Hepatocyte (in vitro differentiated cells): ENCODE measurements at regions not wholly inside any gene's neighbourhood (a gene's known extent, or its start where the extent isn't known, plus 50 kb on each side); places are given as distances from the start of the nearest gene placed in this dataset.
A peak's percentile ranks its signal among the peaks of the same experiment; 100 is the strongest.

Experiments used
- DNase-seq: peaks from one replicate; pipeline ENCODE4 v3.0.0-alpha.2; 2016; ENCODE audit warnings: low spot score
- H2AFZ ChIP-seq: fragments of 200-600 bp; sonication (generic); 2 replicates; pipeline ENCODE4 v1.6.0; 2016; ENCODE audit warnings: antibody characterized with exemption, mild to moderate bottlenecking
- H3K27ac ChIP-seq: fragments of 200-600 bp; sonication (generic); 2 replicates; pipeline ENCODE4 v1.5.1; 2016; ENCODE audit warnings: mild to moderate bottlenecking
- H3K27me3 ChIP-seq: fragments of 200-600 bp; sonication (generic); 2 replicates; pipeline ENCODE4 v1.6.1; 2016
- H3K36me3 ChIP-seq: fragments of 200-600 bp; sonication (generic); replicated peaks from 2 replicates; pipeline ENCODE4 v1.5.1; 2016; ENCODE audit warnings: low read depth; ENCODE audit not compliant: insufficient read depth
- H3K4me1 ChIP-seq: fragments of 200-600 bp; sonication (generic); 2 replicates; pipeline ENCODE4 v1.5.1; 2016; ENCODE audit warnings: mild to moderate bottlenecking, moderate library complexity; ENCODE audit not compliant: insufficient read depth
- H3K4me2 ChIP-seq: fragments of 200-600 bp; sonication (generic); 2 replicates; pipeline ENCODE4 v1.6.0; 2016
- H3K4me3 ChIP-seq: fragments of 200-600 bp; sonication (generic); 2 replicates; pipeline ENCODE4 v1.5.1; 2016; ENCODE audit warnings: mild to moderate bottlenecking
- H3K79me2 ChIP-seq: fragments of 200-600 bp; sonication (generic); 2 replicates; pipeline ENCODE4 v1.6.0; 2017; ENCODE audit warnings: mild to moderate bottlenecking
- H3K9me2 ChIP-seq: fragments of 200-600 bp; sonication (generic); replicated peaks from 2 replicates; pipeline ENCODE4 v1.6.0; 2017; ENCODE audit warnings: mild to moderate bottlenecking; ENCODE audit not compliant: insufficient read depth
- H3K9me3 ChIP-seq: fragments of 200-600 bp; sonication (generic); 2 replicates; pipeline ENCODE4 v1.5.1; 2016; ENCODE audit warnings: low read depth, mild to moderate bottlenecking
- H4K20me1 ChIP-seq: fragments of 200-600 bp; sonication (generic); 2 replicates; pipeline ENCODE4 v1.6.0; 2016; ENCODE audit warnings: mild to moderate bottlenecking; ENCODE audit not compliant: insufficient read depth, poor library complexity, severe bottlenecking
- CTCF ChIP-seq: fragments of 200-600 bp; sonication (generic); IDR thresholded peaks from 2 replicates; pipeline ENCODE4 v1.5.1; 2016; ENCODE audit warnings: antibody characterized with exemption, mild to moderate bottlenecking; ENCODE audit not compliant: poor library complexity
- EZH2 ChIP-seq: fragments of 200-600 bp; sonication (generic); IDR thresholded peaks from 2 replicates; pipeline ENCODE4 v1.6.1; 2016; ENCODE audit warnings: antibody characterized with exemption, mild to moderate bottlenecking, borderline replicate concordance
- EZH2phosphoT487 ChIP-seq: fragments of 200-600 bp; sonication (generic); IDR thresholded peaks from one replicate; pipeline ENCODE4 v1.6.1; 2018; ENCODE audit warnings: antibody characterized with exemption, mild to moderate bottlenecking, low read depth, moderate library complexity; ENCODE audit not compliant: unreplicated experiment, severe bottlenecking
- WGBS: methylation state at CpG from one replicate; pipeline ENCODE4 v1.1.6; 2016; ENCODE audit warnings: low lambda C conversion rate; ENCODE audit errors: missing lambda C conversion rate; 5-methylcytosine and 5-hydroxymethylcytosine counted together

DNA sequence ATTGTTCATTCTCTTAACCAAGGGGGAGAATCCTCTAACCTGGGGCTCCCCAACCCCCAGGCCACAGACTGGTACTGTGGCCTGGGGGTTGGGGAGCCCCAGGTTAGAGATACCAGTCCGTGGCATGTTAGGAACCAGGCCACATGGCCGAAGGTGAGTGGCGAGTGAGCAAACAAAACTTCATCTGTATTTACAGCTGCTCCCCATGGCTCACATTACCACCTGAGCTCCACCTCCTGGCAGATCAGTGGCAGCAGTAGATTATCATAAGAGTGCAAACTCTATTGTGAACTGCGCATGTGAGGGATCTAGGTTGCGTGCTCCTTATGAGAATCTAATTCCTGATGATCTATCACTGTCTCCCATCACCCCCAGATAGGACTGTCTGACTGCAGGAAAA lies 957.2 kb upstream of the PRKX start:
- Histone ChIP-seq H3K4me3 (no peak overlapping the region), H3K79me2 (no peaks in the 10 kb centered on the region), H3K9me2 (no peaks in the 10 kb centered on the region), H3K36me3 (no peaks in the 10 kb centered on the region), H3K4me2 (no peak overlapping the region), H3K9me3 (no peaks in the 10 kb centered on the region), H3K4me1 (peaks cover 2% of the 10 kb centered on the region), H2AFZ (no peak overlapping the region), H3K27ac (no peak overlapping the region), H4K20me1 (no peaks in the 10 kb centered on the region), H3K27me3 (no peaks in the 10 kb centered on the region)
- 73% methylated on average over 5 of the region's 5 CpGs for WGBS
- DNase-seq = no peak
- TF ChIP-seq EZH2 = no peak
- TF ChIP-seq CTCF = no peak
- TF ChIP-seq EZH2phosphoT487 = no peak

DNA sequence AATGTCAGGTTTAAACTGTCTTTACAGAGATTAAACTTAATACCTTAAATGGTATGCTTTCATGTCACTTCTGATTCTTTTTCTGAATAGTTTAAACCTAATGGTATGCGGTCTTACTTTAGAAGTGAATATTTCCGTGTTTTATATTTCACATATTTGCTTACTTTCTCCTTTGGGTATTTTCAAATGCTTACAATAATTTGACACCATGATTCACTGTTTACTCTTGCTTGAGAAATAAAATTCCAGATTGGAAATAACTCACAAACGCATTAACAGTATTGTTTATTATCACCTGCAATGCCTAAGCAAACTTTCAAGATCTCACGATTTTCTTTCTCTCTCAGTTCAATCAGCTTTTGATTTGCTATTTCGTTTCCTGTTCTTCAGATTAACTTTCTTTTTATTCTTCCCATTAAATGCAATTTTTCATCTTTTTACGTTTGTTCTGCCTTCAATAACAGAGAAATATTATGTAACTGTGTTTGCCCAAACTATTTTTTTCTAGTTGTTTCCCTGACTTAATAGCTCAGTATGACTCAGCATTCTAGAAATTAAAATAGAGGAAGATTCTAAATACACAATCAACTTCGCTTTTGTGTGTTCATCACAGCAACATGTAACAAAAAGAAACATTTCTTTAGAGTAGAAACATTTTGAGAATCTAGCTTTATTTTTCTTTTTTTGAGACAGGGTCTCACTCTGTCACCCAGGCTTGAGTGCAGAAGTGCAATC lies 955.5 kb upstream of the PRKX start:
- no peaks in the 10 kb centered on the region for H3K79me2 ChIP-seq
- H3K4me3 ChIP-seq = peak overlapping the region; percentile 2
- no peaks in the 10 kb centered on the region for H3K36me3 ChIP-seq
- no peaks in the 10 kb centered on the region for H3K27me3 ChIP-seq
- no peak overlapping the region for H3K4me2 ChIP-seq
- H3K9me3 ChIP-seq = no peaks in the 10 kb centered on the region
- DNase-seq = no peak
- no peak overlapping the region for H2AFZ ChIP-seq
- no peak for TF ChIP-seq EZH2phosphoT487
- no peaks in the 10 kb centered on the region for H3K9me2 ChIP-seq
- H3K27ac ChIP-seq = no peak overlapping the region
- no peaks in the 10 kb centered on the region for H4K20me1 ChIP-seq
- H3K4me1 ChIP-seq = no peaks in the 10 kb centered on the region
- WGBS = 93% methylated on average over 7 of the region's 7 CpGs

- H3K79me2 ChIP-seq = no peaks in the 10 kb centered on the region
- no peak overlapping the region for H3K4me2 ChIP-seq
- H3K27ac ChIP-seq = no peak overlapping the region
- no peak overlapping the region for H2AFZ ChIP-seq
- 79% methylated on average over 3 of the region's 3 CpGs for WGBS
- no peak overlapping the region for H3K4me3 ChIP-seq
- H4K20me1 ChIP-seq = no peaks in the 10 kb centered on the region
- H3K36me3 ChIP-seq = no peaks in the 10 kb centered on the region
- no peaks in the 10 kb centered on the region for H3K27me3 ChIP-seq
- H3K4me1 ChIP-seq = no peaks in the 10 kb centered on the region
- TF ChIP-seq CTCF (no peak), EZH2phosphoT487 (no peak), EZH2 (no peak)
- no peaks in the 10 kb centered on the region for H3K9me3 ChIP-seq
- no peak for DNase-seq
- no peaks in the 10 kb centered on the region for H3K9me2 ChIP-seq
These were observed 949.6 kb upstream of the PRKX start for GRCh38 chrX:4663085-4663484.

DNA sequence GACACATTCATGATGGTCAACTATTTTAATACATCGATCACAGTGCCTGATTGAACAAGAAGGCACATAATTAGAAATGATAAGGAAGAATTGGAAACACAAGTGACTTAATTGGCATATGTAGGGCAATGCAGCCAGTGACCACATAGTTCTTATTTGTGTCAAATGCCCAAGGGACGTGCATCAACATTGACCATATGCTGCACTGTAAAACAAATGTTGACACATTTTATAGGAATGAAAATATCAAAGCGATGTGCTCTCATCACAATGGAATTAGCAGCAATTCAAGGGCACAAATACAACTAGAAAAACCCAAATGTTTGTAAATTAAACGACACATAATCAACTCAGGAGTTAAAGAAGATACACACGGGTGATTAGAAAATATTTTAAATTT lies 948.3 kb upstream of the PRKX start:
- WGBS = 86% methylated on average over 5 of the region's 5 CpGs
- TF ChIP-seq CTCF (no peak), EZH2 (no peak), EZH2phosphoT487 (no peak)
- Histone ChIP-seq H3K9me3 (no peaks in the 10 kb centered on the region), H3K4me1 (no peaks in the 10 kb centered on the region), H3K9me2 (no peaks in the 10 kb centered on the region), H3K36me3 (no peaks in the 10 kb centered on the region), H3K27me3 (no peaks in the 10 kb centered on the region), H3K4me2 (no peak overlapping the region), H2AFZ (no peak overlapping the region), H3K79me2 (no peaks in the 10 kb centered on the region), H3K4me3 (no peak overlapping the region), H4K20me1 (no peaks in the 10 kb centered on the region), H3K27ac (no peak overlapping the region)
- no peak for DNase-seq
